GM19043 (cell line): ENCODE measurements at regions not wholly inside any gene's neighbourhood (a gene's known extent, or its start where the extent isn't known, plus 50 kb on each side); places are given as distances from the start of the nearest gene placed in this dataset.
"Not testable (repeated sequence)": the region's sequence is repeated elsewhere in the genome, so short reads cannot be mapped to it uniquely, and the experiment has no call there.

Source experiments
- ATAC-seq: cut with Tn5 transposase; IDR thresholded peaks from one replicate; pipeline ENCODE4 v1.9.1; 2021; ENCODE audit warnings: low read depth; ENCODE audit not compliant: unreplicated experiment

GRCh38 chr6:168840299-168840698 is 399.3 kb downstream of the SMOC2 start:
- not testable (repeated sequence) for ATAC-seq

- no peak for ATAC-seq
Observed at GRCh38 chr6:168838037-168838399, 397.0 kb downstream of the SMOC2 start.

- no peak for ATAC-seq
Observed at GRCh38 chr6:168837254-168838036, 396.5 kb downstream of the SMOC2 start.

GRCh38 chr6:168835991-168836390 is 395.0 kb downstream of the SMOC2 start:
- no peak for ATAC-seq

- no peak for ATAC-seq
Observed at GRCh38 chr6:168834801-168835200, 393.8 kb downstream of the SMOC2 start.

- ATAC-seq: no peak
Observed at GRCh38 chr6:168834042-168834587, 393.1 kb downstream of the SMOC2 start.

- no peak for ATAC-seq
Observed at GRCh38 chr6:168828800-168829199, 387.8 kb downstream of the SMOC2 start.

GRCh38 chr6:168828035-168828434 is 387.1 kb downstream of the SMOC2 start:
- no peak for ATAC-seq

- ATAC-seq: no peak
Observed at GRCh38 chr6:168827586-168827871, 386.5 kb downstream of the SMOC2 start.

GRCh38 chr6:168826726-168827585 is 386.0 kb downstream of the SMOC2 start:
- ATAC-seq: no peak

- no peak for ATAC-seq
Observed at GRCh38 chr6:168826078-168826390, 385.1 kb downstream of the SMOC2 start.

GRCh38 chr6:168825226-168826077 is 384.5 kb downstream of the SMOC2 start:
- no peak for ATAC-seq

GRCh38 chr6:168823397-168824212 is 382.6 kb downstream of the SMOC2 start:
- no peak for ATAC-seq

GRCh38 chr6:168822376-168822775 is 381.4 kb downstream of the SMOC2 start:
- ATAC-seq: no peak

GRCh38 chr6:168819546-168819945 is 378.6 kb downstream of the SMOC2 start:
- ATAC-seq: no peak

GRCh38 chr6:168817558-168818159 is 376.7 kb downstream of the SMOC2 start:
- ATAC-seq: no peak

- no peak for ATAC-seq
Observed at GRCh38 chr6:168815229-168815628, 374.2 kb downstream of the SMOC2 start.

- ATAC-seq: no peak
Observed at GRCh38 chr6:168808232-168808631, 367.2 kb downstream of the SMOC2 start.

GRCh38 chr6:168804331-168804730 is 363.3 kb downstream of the SMOC2 start:
- no peak for ATAC-seq

- no peak for ATAC-seq
Observed at GRCh38 chr6:168803874-168804273, 362.9 kb downstream of the SMOC2 start.
